ENCODE measurements at regions not wholly inside any gene's neighbourhood (a gene's known extent, or its start where the extent isn't known, plus 50 kb on each side); places are given as distances from the start of the nearest gene placed in this dataset.

- no peak for TF ChIP-seq MYBL2 (CRISPR knock-in tag; IDR thresholded peaks at IDR 0.05)
- no peak for TF ChIP-seq CBFB (CRISPR knock-in tag; IDR thresholded peaks at IDR 0.05; ENCODE audit: low read depth)
- no peak for TF ChIP-seq TCF7 (CRISPR knock-in tag; IDR thresholded peaks at IDR 0.05; ENCODE audit: low read depth)
Observed at GRCh38 chr6:125509477-125509876, 207.7 kb upstream of the HDDC2 start (continued).

GRCh38 chr6:125510405-125510804 is 208.6 kb upstream of the HDDC2 start:
- DNase-seq (ENCODE audit: low spot score) (no peak), ATAC-seq (no peak)
- Mint-ChIP-seq H3K27me3 (ENCODE audit: low read depth) (peaks cover 2% of the 10 kb centered on the region), H3K27ac (no peak overlapping the region), H3K4me3 (no peak overlapping the region), H3K4me1 (peaks cover 13% of the 10 kb centered on the region), H3K9me3 (peaks cover 28% of the 10 kb centered on the region), H3K36me3 (peaks cover 14% of the 10 kb centered on the region)
- ChIA-PET CTCF (no interaction called here), POLR2A (no interaction called here)
- TF ChIP-seq ZNF138 (CRISPR knock-in tag; conservative IDR thresholded peaks at IDR 0.05) (no peak), GRHL2 (CRISPR knock-in tag; IDR thresholded peaks at IDR 0.05; ENCODE audit: insufficient replicate concordance, severe bottlenecking) (no peak), NFYB (CRISPR knock-in tag; conservative IDR thresholded peaks at IDR 0.05; ENCODE audit: low read depth) (no peak)

DNA sequence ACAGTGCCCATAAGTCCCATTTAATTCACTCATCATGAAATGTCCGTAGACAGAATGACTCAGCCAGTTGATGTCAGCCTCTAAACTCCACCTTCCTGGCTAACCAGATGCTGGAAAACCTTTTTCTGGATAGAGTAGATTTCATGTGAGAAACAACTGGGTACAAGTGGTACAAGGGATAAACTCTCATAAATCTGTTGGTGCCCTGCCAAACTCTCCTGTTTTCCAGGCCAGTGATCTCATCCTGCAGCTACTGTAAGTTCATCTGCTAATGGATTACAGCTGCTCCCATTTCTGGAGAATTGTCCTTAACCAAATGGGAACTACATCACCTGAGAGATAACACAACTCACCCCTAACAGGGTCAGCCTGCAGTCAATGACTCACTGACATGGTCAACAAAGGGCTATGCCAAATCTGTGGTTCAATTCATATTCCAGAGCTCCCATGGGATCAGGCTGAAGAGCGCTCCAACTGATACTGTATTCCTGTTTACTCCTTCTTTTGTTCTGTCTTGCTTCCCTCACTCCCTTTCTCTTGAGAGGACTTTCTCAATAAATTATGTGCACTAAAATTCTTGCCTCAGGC is 210.1 kb upstream of the HDDC2 start:
- ATAC-seq (no peak), DNase-seq (ENCODE audit: low spot score) (no peak)
- H3K9me3 Mint-ChIP-seq = peaks cover 36% of the 10 kb centered on the region
- peaks cover 12% of the 10 kb centered on the region for H3K4me1 Mint-ChIP-seq
- H3K27me3 Mint-ChIP-seq (ENCODE audit: low read depth) = peaks cover 2% of the 10 kb centered on the region
- H3K27ac Mint-ChIP-seq = no peak overlapping the region
- CTCF ChIA-PET = interaction anchor here (0.7 kb wide), 1 partner anchor 119 kb away, joined by 3 read pairs; no protein-coding TSS in a partner anchor
- POLR2A ChIA-PET = no interaction called here
- peaks cover 20% of the 10 kb centered on the region for H3K36me3 Mint-ChIP-seq
- no peak overlapping the region for H3K4me3 Mint-ChIP-seq
- no peak for TF ChIP-seq CBFB (CRISPR knock-in tag; IDR thresholded peaks at IDR 0.05; ENCODE audit: low read depth)
- no peak for TF ChIP-seq OVOL2 (CRISPR knock-in tag; IDR thresholded peaks at IDR 0.05; ENCODE audit: borderline replicate concordance)
- TF ChIP-seq ZNF423 (CRISPR knock-in tag; IDR thresholded peaks at IDR 0.05) = no peak
- no peak for TF ChIP-seq FOXJ3 (CRISPR knock-in tag; IDR thresholded peaks at IDR 0.05; ENCODE audit: borderline replicate concordance)
- TF ChIP-seq NR1H2 (CRISPR knock-in tag; IDR thresholded peaks at IDR 0.05) = no peak
- no peak for TF ChIP-seq ZBTB21 (CRISPR knock-in tag; IDR thresholded peaks at IDR 0.05; ENCODE audit: borderline replicate concordance)
- no peak for TF ChIP-seq ZNF425 (CRISPR knock-in tag; conservative IDR thresholded peaks at IDR 0.05)
- no peak for TF ChIP-seq AFF4 (CRISPR knock-in tag; IDR thresholded peaks at IDR 0.05; ENCODE audit: borderline replicate concordance)
- TF ChIP-seq, protein P1, sequence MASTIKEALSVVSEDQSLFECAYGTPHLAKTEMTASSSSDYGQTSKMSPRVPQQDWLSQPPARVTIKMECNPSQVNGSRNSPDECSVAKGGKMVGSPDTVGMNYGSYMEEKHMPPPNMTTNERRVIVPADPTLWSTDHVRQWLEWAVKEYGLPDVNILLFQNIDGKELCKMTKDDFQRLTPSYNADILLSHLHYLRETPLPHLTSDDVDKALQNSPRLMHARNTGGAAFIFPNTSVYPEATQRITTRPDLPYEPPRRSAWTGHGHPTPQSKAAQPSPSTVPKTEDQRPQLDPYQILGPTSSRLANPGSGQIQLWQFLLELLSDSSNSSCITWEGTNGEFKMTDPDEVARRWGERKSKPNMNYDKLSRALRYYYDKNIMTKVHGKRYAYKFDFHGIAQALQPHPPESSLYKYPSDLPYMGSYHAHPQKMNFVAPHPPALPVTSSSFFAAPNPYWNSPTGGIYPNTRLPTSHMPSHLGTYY (CRISPR knock-in tag; IDR thresholded peaks at IDR 0.05) = no peak
- TF ChIP-seq GTF2I (CRISPR knock-in tag; conservative IDR thresholded peaks at IDR 0.05) = no peak
- TF ChIP-seq CREM (CRISPR knock-in tag; IDR thresholded peaks at IDR 0.05) = no peak
- no peak for TF ChIP-seq ZNF512 (CRISPR knock-in tag; IDR thresholded peaks at IDR 0.05; ENCODE audit: borderline replicate concordance)
- TF ChIP-seq, protein P2, sequence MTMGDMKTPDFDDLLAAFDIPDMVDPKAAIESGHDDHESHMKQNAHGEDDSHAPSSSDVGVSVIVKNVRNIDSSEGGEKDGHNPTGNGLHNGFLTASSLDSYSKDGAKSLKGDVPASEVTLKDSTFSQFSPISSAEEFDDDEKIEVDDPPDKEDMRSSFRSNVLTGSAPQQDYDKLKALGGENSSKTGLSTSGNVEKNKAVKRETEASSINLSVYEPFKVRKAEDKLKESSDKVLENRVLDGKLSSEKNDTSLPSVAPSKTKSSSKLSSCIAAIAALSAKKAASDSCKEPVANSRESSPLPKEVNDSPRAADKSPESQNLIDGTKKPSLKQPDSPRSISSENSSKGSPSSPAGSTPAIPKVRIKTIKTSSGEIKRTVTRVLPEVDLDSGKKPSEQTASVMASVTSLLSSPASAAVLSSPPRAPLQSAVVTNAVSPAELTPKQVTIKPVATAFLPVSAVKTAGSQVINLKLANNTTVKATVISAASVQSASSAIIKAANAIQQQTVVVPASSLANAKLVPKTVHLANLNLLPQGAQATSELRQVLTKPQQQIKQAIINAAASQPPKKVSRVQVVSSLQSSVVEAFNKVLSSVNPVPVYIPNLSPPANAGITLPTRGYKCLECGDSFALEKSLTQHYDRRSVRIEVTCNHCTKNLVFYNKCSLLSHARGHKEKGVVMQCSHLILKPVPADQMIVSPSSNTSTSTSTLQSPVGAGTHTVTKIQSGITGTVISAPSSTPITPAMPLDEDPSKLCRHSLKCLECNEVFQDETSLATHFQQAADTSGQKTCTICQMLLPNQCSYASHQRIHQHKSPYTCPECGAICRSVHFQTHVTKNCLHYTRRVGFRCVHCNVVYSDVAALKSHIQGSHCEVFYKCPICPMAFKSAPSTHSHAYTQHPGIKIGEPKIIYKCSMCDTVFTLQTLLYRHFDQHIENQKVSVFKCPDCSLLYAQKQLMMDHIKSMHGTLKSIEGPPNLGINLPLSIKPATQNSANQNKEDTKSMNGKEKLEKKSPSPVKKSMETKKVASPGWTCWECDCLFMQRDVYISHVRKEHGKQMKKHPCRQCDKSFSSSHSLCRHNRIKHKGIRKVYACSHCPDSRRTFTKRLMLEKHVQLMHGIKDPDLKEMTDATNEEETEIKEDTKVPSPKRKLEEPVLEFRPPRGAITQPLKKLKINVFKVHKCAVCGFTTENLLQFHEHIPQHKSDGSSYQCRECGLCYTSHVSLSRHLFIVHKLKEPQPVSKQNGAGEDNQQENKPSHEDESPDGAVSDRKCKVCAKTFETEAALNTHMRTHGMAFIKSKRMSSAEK (CRISPR knock-in tag; IDR thresholded peaks at IDR 0.05; ENCODE audit: borderline replicate concordance) = no peak
- TF ChIP-seq RELA (CRISPR knock-in tag; IDR thresholded peaks at IDR 0.05; ENCODE audit: borderline replicate concordance) = no peak
- no peak for TF ChIP-seq PRRX2 (CRISPR knock-in tag; IDR thresholded peaks at IDR 0.05)
- no peak for TF ChIP-seq ZNF121 (CRISPR knock-in tag; IDR thresholded peaks at IDR 0.05)

All from WTC11 (cell line).